ENCODE measurements at regions not wholly inside any gene's neighbourhood (a gene's known extent, or its start where the extent isn't known, plus 50 kb on each side); places are given as distances from the start of the nearest gene placed in this dataset.

GRCh38 chr13:105545811-105546210 is 989.7 kb downstream of the EFNB2 start (continued):
- no peak for TF ChIP-seq POU5F1 (IDR thresholded peaks at IDR 0.05; ENCODE audit: low read depth, low read length)
- TF ChIP-seq RAD21 (IDR thresholded peaks at IDR 0.05 in 1 of 2, conservative IDR thresholded peaks at IDR 0.05 in 1 of 2; ENCODE audit: low read depth in 2 of 2, low read length in 2 of 2), result no peak
- TF ChIP-seq CBX8 (IDR thresholded peaks at IDR 0.05; ENCODE audit: borderline replicate concordance, low read depth, low read length), result no peak
- no peak for TF ChIP-seq CREB1 (IDR thresholded peaks at IDR 0.05)
- TF ChIP-seq MAFK (IDR thresholded peaks at IDR 0.05; ENCODE audit: low read depth, low read length), result no peak
